Chondrocyte (in vitro differentiated cells): ENCODE measurements at regions not wholly inside any gene's neighbourhood (a gene's known extent, or its start where the extent isn't known, plus 50 kb on each side); places are given as distances from the start of the nearest gene placed in this dataset.

Experiments used
- DNase-seq: peaks from one replicate; pipeline ENCODE4 v3.0.0; 2021; ENCODE audit warnings: mixed read lengths, low spot score
- H3K27ac Mint-ChIP-seq: one replicate; pipeline ENCODE4 v1.8.0; 2021; ENCODE audit warnings: mild to moderate bottlenecking, moderate library complexity, mixed read lengths; ENCODE audit not compliant: unreplicated experiment
- H3K27me3 Mint-ChIP-seq: 2 replicates; pipeline ENCODE4 v1.8.0; 2021; ENCODE audit warnings: low read depth, mixed read lengths
- H3K36me3 Mint-ChIP-seq: 2 replicates; pipeline ENCODE4 v1.8.0; 2021; ENCODE audit warnings: low read depth, mixed read lengths
- H3K4me1 Mint-ChIP-seq: 2 replicates; pipeline ENCODE4 v1.8.0; 2021; ENCODE audit warnings: low read depth, mild to moderate bottlenecking, mixed read lengths
- H3K4me3 Mint-ChIP-seq: one replicate; pipeline ENCODE4 v1.8.0; 2021; ENCODE audit warnings: mild to moderate bottlenecking, moderate library complexity, mixed read lengths; ENCODE audit not compliant: unreplicated experiment
- H3K9me3 Mint-ChIP-seq: 2 replicates; pipeline ENCODE4 v1.8.0; 2021; ENCODE audit warnings: low read depth, mixed read lengths
- TF ChIP-seq, protein P1 (sequence below): fragments of 200-600 bp; sonication (generic); IDR thresholded peaks from 2 replicates; pipeline ENCODE4 v1.5.0; 2021; ENCODE audit warnings: antibody characterized with exemption, mild to moderate bottlenecking, moderate library complexity

DNA sequence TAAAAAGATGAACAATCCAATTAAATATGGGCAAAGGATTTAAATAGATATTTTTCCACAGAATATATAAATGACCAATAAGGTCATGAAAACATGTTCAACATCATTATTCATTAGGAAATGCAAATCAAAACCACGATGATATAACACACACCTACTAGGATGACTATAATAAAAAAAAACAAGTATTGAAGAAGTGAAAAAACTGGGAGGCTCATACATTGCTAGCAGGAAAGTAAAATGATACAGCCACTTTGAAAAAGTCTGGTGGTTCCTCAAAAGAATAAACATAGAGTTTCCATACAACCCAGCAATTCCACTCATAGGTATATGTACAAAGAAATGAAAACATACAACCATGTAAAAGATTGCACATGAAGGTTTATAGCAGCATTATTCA lies 75.7 kb upstream of the RAB4A start:
- Mint-ChIP-seq H3K27me3 (peaks cover 19% of the 10 kb centered on the region), H3K4me1 (peaks cover 6% of the 10 kb centered on the region), H3K36me3 (no peaks in the 10 kb centered on the region), H3K27ac (no peak overlapping the region), H3K4me3 (no peak overlapping the region), H3K9me3 (no peaks in the 10 kb centered on the region)
- no peak for DNase-seq
- TF ChIP-seq, protein P1, sequence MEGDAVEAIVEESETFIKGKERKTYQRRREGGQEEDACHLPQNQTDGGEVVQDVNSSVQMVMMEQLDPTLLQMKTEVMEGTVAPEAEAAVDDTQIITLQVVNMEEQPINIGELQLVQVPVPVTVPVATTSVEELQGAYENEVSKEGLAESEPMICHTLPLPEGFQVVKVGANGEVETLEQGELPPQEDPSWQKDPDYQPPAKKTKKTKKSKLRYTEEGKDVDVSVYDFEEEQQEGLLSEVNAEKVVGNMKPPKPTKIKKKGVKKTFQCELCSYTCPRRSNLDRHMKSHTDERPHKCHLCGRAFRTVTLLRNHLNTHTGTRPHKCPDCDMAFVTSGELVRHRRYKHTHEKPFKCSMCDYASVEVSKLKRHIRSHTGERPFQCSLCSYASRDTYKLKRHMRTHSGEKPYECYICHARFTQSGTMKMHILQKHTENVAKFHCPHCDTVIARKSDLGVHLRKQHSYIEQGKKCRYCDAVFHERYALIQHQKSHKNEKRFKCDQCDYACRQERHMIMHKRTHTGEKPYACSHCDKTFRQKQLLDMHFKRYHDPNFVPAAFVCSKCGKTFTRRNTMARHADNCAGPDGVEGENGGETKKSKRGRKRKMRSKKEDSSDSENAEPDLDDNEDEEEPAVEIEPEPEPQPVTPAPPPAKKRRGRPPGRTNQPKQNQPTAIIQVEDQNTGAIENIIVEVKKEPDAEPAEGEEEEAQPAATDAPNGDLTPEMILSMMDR, result no peak

DNA sequence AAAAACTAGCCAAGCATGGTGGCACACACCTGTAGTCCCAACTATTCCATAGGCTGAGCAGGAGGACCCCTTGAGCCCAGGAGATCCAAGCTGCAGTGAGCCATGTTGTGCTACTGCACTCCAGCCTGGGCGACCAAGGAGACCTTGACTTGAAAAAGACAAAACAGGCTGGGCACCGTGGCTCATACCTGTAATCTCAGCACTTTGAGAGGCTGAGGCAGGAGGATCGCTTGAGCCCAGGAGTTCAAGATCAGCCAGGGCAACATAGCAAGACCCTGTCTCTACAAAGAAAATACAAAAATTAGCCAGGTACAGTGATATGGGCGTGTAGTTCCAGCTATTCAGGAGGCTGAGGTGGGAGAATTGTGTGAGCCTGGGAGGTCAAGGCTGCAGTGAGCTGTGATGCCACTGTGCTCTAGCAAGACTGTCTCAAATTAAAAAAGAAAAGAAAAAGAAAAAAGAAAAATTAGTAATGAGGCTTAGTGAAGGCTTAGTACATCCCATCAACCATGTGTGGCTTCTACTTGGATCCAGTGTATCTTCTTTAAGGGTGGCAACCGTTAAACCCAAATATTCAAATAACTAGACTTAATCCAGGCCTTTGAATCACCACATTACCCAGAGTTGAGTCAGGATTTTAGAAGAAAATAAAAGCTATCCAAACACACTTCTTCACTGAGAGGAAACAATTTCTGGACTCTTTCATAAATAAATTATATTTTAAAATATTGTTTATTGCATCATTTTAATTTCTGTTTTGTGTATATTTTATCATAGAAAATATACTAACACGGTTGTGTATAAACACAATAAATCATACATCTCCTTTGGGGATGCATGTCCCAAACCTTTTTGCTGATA lies 74.3 kb upstream of the RAB4A start:
- H3K4me1 Mint-ChIP-seq, result peaks cover 7% of the 10 kb centered on the region
- H3K36me3 Mint-ChIP-seq, result no peaks in the 10 kb centered on the region
- TF ChIP-seq, protein P1, result no peak
- no peak for DNase-seq
- no peak overlapping the region for H3K4me3 Mint-ChIP-seq
- no peak overlapping the region for H3K27ac Mint-ChIP-seq
- no peaks in the 10 kb centered on the region for H3K9me3 Mint-ChIP-seq
- H3K27me3 Mint-ChIP-seq, result peaks cover 27% of the 10 kb centered on the region

DNA sequence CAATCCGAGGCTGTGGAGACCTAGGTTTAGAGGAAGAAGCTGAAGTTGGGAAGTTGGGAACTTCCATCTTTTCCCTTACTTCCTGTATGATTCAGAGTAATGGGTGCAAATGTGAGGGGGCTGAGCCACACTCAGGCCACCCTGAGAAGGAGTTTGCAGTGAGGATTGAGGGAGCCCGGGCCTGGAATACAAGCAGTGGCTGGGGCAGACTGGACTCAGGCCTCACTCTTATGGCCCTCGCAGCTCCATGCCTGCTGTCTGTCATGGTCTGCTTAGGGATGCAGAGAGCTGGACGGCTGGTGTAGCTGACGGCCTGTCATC lies 73.7 kb upstream of the RAB4A start:
- H3K27me3 Mint-ChIP-seq, result peaks cover 29% of the 10 kb centered on the region
- no peak overlapping the region for H3K4me3 Mint-ChIP-seq
- DNase-seq, result no peak
- TF ChIP-seq, protein P1, result no peak
- no peak overlapping the region for H3K27ac Mint-ChIP-seq
- no peaks in the 10 kb centered on the region for H3K36me3 Mint-ChIP-seq
- H3K9me3 Mint-ChIP-seq, result no peaks in the 10 kb centered on the region
- H3K4me1 Mint-ChIP-seq, result peaks cover 7% of the 10 kb centered on the region

DNA sequence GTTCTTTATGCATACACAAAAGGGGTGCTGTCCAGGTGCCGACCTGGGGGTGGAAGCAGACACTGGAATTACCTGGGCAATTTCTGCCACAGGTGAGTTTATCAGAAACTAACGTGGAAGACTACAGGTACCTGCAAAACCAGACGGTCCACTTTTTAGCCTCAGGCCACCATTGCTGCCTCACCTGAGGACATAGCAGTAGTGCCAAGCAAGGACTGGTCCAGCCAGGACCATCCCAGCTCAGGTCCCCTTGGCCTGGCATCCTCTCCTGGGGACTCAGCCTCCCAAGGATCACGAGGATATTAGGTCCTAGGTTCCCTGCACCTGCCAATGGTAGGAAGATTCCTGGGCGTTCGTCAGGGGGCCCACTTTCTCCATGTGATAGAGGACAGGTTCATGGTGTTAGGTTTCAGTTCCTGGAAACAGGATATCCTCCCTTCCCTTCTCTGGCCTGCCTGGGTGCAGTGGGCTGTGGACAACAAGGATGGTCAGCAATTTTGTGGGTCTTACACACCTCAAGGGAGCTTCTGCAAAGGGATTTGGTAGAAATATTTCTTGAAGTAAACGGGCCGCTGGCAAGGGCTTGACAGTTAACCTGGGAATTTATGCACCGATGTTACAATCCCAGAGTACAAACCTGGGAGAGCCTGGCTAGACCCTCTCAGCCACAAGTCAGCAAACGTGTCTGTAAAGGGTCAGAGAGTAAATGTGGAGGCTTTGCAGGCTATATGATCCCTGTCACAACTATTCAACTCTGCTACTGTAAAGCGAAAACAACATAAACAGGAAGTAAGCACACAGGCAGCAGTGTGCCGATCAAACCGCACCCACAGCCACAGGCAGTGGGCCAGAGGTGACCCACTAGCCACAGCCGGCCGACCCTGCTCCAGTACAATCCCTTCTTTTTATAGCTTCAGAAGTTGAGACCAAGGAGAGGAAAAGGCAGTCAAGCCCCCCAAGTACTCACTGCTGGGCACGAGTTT lies 71.4 kb upstream of the RAB4A start:
- no peak overlapping the region for H3K4me3 Mint-ChIP-seq
- no peak for DNase-seq
- no peaks in the 10 kb centered on the region for H3K9me3 Mint-ChIP-seq
- TF ChIP-seq, protein P1, result no peak
- H3K27me3 Mint-ChIP-seq, result peaks cover 31% of the 10 kb centered on the region
- H3K27ac Mint-ChIP-seq, result no peak overlapping the region
- H3K4me1 Mint-ChIP-seq, result peaks cover 7% of the 10 kb centered on the region
- no peaks in the 10 kb centered on the region for H3K36me3 Mint-ChIP-seq

DNA sequence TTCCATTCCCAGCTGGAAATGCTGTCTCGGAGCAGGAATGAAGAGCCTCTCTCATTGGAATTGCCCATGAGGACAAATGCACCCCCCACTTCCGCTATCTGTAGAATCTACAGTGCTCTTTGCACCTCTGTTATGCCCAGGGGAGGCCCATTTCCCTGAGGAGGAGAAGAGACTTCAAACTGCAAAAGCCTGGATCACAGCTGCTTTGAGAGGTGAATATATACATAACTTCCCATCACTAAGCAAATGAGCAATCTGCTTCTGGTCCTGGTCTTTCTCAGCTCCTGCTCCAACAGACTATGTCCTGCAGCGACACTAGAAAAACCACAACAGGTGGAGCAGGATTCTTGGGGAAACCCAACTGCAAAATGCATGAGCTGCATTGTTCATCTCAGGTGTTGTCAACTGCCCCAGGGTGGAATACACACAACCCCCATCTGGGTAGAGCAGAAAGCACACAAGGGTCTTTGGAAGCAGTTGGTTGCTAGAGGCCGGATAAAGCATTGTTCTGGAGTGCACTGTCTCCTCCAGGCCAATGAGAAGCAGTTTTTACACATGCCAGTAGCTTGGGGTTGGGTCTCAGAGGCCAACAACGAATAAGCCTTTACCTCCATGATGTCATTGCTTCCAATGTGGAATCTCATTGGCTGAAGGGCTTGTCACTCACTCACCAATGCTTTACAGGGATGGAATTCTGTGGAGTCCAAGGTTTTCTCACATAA lies 67.7 kb upstream of the RAB4A start:
- H3K4me1 Mint-ChIP-seq, result peaks cover 7% of the 10 kb centered on the region
- peaks cover 3% of the 10 kb centered on the region for H3K36me3 Mint-ChIP-seq
- H3K27me3 Mint-ChIP-seq, result peaks cover 50% of the 10 kb centered on the region
- H3K9me3 Mint-ChIP-seq, result peaks cover 1% of the 10 kb centered on the region
- no peak overlapping the region for H3K4me3 Mint-ChIP-seq
- TF ChIP-seq, protein P1, result no peak
- no peak for DNase-seq
- H3K27ac Mint-ChIP-seq, result no peak overlapping the region
